ENCODE measurements at regions not wholly inside any gene's neighbourhood (a gene's known extent, or its start where the extent isn't known, plus 50 kb on each side); places are given as distances from the start of the nearest gene placed in this dataset.

DNA sequence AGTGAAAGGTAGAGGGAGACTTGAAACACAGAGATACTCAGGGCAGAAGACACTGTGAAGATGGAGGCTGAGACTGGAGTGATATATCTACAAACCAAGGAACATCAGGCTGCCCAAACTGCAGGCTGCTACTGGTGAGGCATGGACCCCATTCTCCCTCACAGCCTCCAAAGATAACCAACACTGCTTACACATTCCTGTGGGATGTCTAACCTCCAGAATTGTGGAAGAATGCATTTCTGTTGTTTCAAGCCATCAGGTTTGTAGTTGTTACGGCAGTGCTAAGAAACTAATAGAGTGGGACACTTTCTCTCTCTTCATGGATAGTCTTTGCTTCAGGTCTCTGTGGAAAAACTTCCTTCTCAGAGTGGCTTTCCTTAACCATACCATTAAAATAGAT is 182.6 kb upstream of the TMEM106B start:
- TF ChIP-seq TOE1 (CRISPR knock-in tag; IDR thresholded peaks at IDR 0.05): no peak
- TF ChIP-seq NR3C1 (CRISPR knock-in tag; IDR thresholded peaks at IDR 0.05): no peak
- no peak for TF ChIP-seq ZBTB42 (CRISPR knock-in tag; IDR thresholded peaks at IDR 0.05)
- TF ChIP-seq, protein P1, sequence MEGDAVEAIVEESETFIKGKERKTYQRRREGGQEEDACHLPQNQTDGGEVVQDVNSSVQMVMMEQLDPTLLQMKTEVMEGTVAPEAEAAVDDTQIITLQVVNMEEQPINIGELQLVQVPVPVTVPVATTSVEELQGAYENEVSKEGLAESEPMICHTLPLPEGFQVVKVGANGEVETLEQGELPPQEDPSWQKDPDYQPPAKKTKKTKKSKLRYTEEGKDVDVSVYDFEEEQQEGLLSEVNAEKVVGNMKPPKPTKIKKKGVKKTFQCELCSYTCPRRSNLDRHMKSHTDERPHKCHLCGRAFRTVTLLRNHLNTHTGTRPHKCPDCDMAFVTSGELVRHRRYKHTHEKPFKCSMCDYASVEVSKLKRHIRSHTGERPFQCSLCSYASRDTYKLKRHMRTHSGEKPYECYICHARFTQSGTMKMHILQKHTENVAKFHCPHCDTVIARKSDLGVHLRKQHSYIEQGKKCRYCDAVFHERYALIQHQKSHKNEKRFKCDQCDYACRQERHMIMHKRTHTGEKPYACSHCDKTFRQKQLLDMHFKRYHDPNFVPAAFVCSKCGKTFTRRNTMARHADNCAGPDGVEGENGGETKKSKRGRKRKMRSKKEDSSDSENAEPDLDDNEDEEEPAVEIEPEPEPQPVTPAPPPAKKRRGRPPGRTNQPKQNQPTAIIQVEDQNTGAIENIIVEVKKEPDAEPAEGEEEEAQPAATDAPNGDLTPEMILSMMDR (CRISPR knock-in tag; IDR thresholded peaks at IDR 0.05): no peak
- TF ChIP-seq POLR2AphosphoS5 (IDR thresholded peaks at IDR 0.05; ENCODE audit: low read depth, low read length): no peak
- TF ChIP-seq JUND (CRISPR knock-in tag; IDR thresholded peaks at IDR 0.05): no peak
- no peak for TF ChIP-seq GTF2F1 (IDR thresholded peaks at IDR 0.05; ENCODE audit: low read length)
- no peak for TF ChIP-seq ZBTB8A (CRISPR knock-in tag; IDR thresholded peaks at IDR 0.05; ENCODE audit: borderline replicate concordance, low read depth)
- no peak for TF ChIP-seq POLR2AphosphoS2 (IDR thresholded peaks at IDR 0.05; ENCODE audit: low read depth, low read length)
- no peak for TF ChIP-seq ZBTB39 (CRISPR knock-in tag; IDR thresholded peaks at IDR 0.05)
- no peak for TF ChIP-seq ZNF282 (IDR thresholded peaks at IDR 0.05; ENCODE audit: partially characterized antibody)
- TF ChIP-seq ZBTB33 (CRISPR knock-in tag; IDR thresholded peaks at IDR 0.05): no peak
- no peak for TF ChIP-seq NFE2 (CRISPR knock-in tag; IDR thresholded peaks at IDR 0.05)

Data from HepG2 (cell line).